ENCODE measurements at regions not wholly inside any gene's neighbourhood (a gene's known extent, or its start where the extent isn't known, plus 50 kb on each side); places are given as distances from the start of the nearest gene placed in this dataset.

- TF ChIP-seq CTCF (IDR thresholded peaks at IDR 0.05; ENCODE audit: insufficient read depth, low read length, poor library complexity, severe bottlenecking) (no peak), EZH2phosphoT487 (conservative IDR thresholded peaks at IDR 0.05; ENCODE audit: low read length) (no peak)
Observed at GRCh38 chr5:89580976-89581375, 698.0 kb upstream of the MEF2C start.

All from SU-DHL-6 (cell line).